HEK293 (cell line): ENCODE measurements at regions not wholly inside any gene's neighbourhood (a gene's known extent, or its start where the extent isn't known, plus 50 kb on each side); places are given as distances from the start of the nearest gene placed in this dataset.

ENCODE experiments used
- CTCF ChIP-seq: fragments of 450-650 bp; formaldehyde crosslinking; IDR thresholded peaks from 2 replicates; pipeline ENCODE4 v1.5.1; 2016; ENCODE audit warnings: missing biosample characterization, missing genetic modification characterization
- MEIS1 ChIP-seq: sonication (generic); formaldehyde crosslinking; IDR thresholded peaks from 2 replicates; pipeline ENCODE4 v1.8.1; 2022; ENCODE audit warnings: missing genetic modification reagents, mild to moderate bottlenecking, borderline replicate concordance
- ZNF26 ChIP-seq: fragments of 450-650 bp; formaldehyde crosslinking; IDR thresholded peaks from 2 replicates; pipeline ENCODE4 v1.5.1; 2016; ENCODE audit warnings: missing biosample characterization, missing genetic modification characterization
- ZNF510 ChIP-seq: fragments of 450-650 bp; formaldehyde crosslinking; IDR thresholded peaks from 2 replicates; pipeline ENCODE4 v1.5.1; 2018; ENCODE audit warnings: mild to moderate bottlenecking, missing genetic modification characterization, missing biosample characterization; ENCODE audit not compliant: insufficient replicate concordance
- ZNF768 ChIP-seq: fragments of 450-650 bp; formaldehyde crosslinking; IDR thresholded peaks from 2 replicates; pipeline ENCODE4 v1.5.1; 2018; ENCODE audit warnings: missing biosample characterization, mild to moderate bottlenecking, missing genetic modification characterization
- ZSCAN16 ChIP-seq: fragments of 450-650 bp; formaldehyde crosslinking; IDR thresholded peaks from 2 replicates; pipeline ENCODE4 v1.5.1; 2016; ENCODE audit warnings: missing biosample characterization, missing genetic modification characterization

GRCh38 chr12:71063087-71063486 lies 94.7 kb downstream of the TSPAN8 start:
- TF ChIP-seq ZNF768 (tag by site-specific recombination) (no peak), CTCF (tag by site-specific recombination) (no peak), ZNF510 (tag by site-specific recombination) (no peak), ZNF26 (no peak), ZSCAN16 (no peak), MEIS1 (no peak)
